ENCODE measurements at regions not wholly inside any gene's neighbourhood (a gene's known extent, or its start where the extent isn't known, plus 50 kb on each side); places are given as distances from the start of the nearest gene placed in this dataset.

DNA sequence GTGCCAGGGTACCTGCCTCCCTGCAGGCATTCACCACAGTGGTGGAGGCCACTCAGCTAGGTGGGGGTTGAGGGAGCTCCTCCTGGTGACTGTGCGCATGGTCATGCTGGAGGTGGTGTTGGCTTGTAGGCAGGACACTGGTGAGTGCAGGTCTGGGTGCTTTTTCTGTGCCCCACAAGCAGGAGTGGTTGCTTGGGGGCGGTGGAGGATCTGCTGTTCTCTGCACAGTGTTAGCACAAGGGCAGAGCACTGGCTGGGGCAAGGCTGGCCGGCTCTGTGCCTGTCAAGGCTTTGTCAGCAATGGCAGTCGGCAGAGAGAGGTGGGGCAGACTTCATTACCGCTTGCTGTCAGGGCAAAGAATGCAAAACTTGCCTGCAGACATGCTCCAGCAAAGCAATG is 632.1 kb upstream of the ID4 start:
- TF ChIP-seq SP1 (IDR thresholded peaks at IDR 0.05) (no peak), FOXA1 (IDR thresholded peaks at IDR 0.05) (no peak), NFRKB (IDR thresholded peaks at IDR 0.05) (no peak), BHLHE40 (IDR thresholded peaks at IDR 0.05; ENCODE audit: borderline replicate concordance) (no peak), FOXM1 (IDR thresholded peaks at IDR 0.05; ENCODE audit: borderline replicate concordance) (no peak), FOXK2 (IDR thresholded peaks at IDR 0.05) (no peak), ARNT (IDR thresholded peaks at IDR 0.05) (no peak), TARDBP (IDR thresholded peaks at IDR 0.05) (no peak)
- TF ChIP-seq, protein P1, sequence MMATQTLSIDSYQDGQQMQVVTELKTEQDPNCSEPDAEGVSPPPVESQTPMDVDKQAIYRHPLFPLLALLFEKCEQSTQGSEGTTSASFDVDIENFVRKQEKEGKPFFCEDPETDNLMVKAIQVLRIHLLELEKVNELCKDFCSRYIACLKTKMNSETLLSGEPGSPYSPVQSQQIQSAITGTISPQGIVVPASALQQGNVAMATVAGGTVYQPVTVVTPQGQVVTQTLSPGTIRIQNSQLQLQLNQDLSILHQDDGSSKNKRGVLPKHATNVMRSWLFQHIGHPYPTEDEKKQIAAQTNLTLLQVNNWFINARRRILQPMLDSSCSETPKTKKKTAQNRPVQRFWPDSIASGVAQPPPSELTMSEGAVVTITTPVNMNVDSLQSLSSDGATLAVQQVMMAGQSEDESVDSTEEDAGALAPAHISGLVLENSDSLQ (IDR thresholded peaks at IDR 0.05), result no peak

Measured in HEK293T (cell line).